ENCODE measurements at regions not wholly inside any gene's neighbourhood (a gene's known extent, or its start where the extent isn't known, plus 50 kb on each side); places are given as distances from the start of the nearest gene placed in this dataset.
"Not testable (repeated sequence)": the region's sequence is repeated elsewhere in the genome, so short reads cannot be mapped to it uniquely, and the experiment has no call there.

DNA sequence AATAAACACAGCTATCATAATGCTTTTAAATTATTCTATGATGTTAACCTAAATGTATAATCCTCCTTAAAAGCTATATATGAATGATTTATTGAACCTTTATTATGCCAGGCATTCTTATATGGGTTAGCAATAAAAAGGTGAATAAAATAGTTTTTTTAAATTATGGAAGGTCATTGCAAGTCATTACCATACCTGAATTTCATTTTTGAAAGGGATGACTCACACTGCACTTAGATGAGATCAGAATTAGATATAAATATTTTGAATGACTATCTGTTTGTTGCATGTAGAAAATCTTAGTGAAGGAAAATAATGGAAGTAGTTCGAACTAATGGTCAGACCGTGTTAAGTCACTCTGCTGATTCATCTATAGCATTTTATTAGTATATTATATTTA is 822.3 kb downstream of the LUZP2 start:
- no peak for DNase-seq (ENCODE audit: low read depth)

DNA sequence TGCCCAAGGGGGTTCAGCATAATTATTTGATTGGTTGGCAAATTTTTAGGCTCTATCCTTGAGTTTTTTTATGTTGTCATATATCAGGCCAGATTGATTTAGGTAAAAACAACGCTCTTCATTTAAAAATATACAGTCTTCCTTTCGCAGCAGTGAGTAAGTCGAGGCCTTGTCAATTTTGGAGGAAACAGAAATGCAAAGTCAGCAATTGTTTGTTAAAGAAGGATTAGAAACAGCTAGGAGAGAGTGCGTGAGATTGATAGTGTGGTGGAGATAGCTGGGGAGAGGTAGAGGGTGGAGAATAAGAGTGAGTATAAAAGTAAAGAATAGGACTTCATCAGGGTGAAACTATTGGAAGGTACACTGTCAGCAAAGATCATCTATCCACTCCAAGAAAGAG is 830.8 kb downstream of the LUZP2 start:
- DNase-seq (ENCODE audit: low read depth) = no peak

DNA sequence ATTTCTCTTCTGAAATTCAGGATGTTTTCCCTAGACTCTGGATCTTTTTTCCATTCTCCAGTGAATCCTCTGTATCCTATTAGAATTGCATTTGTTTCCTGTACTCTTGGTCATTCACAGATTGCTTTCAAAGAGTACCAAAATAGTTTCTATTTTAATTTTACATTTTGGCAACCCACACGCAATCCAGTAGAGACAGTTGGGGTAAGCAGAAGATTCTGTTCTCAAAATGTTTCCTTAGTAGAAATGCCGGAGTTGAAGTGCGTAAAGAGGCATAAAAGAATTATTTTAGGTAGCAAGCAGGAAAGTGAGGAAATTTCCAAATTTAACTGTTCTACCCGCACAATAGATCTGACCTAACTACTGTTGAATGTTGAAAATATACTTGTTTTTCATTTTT is 842.4 kb downstream of the LUZP2 start:
- no peak for DNase-seq (ENCODE audit: low read depth)

DNA sequence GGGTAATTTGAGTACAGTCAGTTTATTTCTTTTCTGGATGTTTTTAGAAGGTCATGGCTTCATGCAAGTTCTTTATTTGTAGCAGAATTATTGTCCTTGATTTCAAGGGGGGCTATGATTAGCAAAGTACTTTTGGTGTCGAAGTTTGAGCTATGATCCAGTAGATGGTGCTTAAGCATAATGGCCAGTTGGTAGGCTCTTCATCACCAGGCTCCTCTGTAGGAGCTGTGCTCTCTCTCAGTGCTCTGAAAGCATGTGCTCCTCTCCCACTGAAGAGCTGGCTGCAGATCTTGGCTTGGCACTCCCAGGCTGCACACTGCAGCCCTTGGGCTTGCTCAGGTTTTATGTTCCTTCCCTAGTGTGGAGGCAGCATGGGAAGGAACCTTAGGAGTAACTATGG is 852.7 kb downstream of the LUZP2 start:
- no peak for DNase-seq (ENCODE audit: low read depth)

DNA sequence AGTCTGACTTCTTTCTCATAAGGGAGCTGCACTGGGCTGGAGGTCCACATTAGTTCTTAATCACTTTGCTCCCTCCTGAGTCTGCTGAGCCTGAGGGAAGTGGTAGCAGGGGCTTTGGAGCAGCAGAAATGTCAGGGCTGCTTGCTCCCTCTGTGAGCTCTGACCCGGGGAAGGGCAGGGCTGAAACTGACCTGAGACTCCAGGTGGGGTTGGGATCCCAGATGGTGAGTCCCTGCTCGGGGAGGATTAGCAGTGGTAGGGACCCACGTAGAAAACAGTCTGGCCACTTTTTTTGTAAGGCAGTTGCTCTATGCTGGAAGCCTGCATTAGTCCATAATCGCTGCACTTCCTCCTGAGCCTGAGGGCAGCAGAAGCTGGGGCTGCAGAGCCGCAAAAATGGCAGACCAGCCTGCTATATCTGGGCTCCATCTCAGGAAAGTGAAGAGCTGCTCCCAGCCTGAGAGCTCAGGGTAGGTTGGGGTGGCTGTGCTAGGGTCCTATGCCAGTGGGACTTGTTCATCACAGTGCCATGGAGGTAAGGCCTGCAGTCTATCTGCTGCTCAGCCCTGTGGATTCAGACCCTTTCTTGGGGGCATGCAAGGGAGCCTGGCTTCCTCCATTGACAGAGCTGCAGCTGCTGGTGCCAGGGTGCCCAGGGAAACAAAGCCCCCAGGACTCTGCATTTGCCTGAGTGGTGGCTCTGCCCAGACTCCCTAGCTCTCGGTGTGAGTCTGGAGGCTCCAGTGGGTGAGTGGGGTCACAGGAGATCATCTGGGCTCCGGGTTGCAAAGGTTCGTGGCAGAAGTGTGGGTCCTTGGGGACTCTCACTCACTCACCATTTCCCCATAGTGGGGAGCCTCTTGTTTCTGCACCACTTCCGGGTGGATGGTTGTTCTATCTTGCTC is 854.3 kb downstream of the LUZP2 start:
- no peak for DNase-seq (ENCODE audit: low read depth)

DNA sequence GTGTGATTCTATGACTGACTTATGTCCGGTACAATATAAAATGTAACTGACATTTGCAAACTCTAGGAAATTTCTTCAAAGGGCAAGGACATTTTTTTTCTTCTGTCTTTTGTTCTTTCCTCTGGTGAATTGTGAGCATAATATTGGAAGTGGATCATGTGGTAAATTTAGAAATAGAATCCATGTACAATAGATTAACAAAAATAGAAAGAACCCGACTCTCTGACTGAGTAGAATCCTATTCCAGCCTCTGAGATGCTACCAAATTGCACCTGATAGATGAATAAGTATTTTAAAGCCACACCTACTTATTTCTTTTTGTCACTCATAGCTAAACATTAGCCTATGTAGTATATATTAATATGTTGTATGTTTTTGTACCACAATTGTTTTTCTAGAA is 860.3 kb downstream of the LUZP2 start:
- no peak for DNase-seq (ENCODE audit: low read depth)

DNA sequence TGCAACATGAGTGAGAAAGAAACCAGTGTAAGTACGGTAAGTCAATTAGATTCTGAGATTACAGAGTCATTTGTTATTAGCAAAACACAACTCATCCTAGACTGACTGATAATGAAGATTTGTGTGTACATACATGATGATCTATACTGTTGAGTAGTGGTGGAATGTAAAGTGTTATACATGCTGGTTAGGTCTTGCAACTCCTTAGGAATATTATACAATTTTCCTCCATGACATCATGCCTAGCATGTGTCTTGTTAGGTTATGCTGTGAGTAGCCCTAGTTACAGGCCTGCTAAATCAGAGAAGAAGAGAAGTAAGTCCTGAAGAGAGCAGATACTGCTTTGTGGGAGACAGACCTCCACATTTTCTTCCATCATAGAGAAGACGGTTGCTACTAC is 880.6 kb downstream of the LUZP2 start:
- DNase-seq (ENCODE audit: low read depth) = no peak

DNA sequence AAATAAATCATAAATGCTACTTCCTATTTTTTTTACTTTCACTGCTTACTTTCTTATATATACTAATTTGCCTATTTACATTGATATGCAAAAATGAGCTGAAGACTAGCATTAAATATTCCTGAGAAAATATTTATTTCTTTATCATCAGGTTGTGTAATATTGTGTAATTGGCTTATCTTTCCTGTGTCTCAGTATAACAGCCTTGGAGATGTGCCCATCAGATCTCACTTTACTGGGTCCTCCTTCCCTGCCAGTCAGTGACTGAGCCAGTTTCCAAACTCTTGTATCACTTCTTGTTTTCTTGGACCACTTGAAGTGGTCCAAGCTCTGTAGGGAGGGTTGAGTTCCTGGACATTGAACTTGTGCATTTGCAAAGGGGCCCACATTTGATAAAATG is 900.0 kb downstream of the LUZP2 start:
- DNase-seq (ENCODE audit: low read depth) = no peak

DNA sequence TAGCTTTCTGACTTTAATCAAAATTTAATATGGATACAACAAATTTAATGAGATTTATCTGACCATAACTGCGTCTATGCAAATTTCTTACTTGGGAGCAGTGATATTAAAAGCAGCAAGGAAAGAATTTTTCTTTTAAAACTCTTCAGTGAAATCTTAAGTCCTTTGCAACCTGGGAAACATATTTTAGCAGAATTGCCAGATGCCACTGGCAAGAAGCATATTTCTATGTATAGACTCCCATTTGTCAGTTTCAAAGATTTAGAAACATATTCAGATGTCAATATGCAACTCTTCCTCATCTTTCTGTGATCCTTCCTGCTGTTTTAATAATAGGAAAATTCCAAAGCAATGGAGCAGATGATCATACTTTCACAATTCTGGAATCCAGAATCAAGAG is 911.3 kb downstream of the LUZP2 start:
- no peak for DNase-seq (ENCODE audit: low read depth)

DNA sequence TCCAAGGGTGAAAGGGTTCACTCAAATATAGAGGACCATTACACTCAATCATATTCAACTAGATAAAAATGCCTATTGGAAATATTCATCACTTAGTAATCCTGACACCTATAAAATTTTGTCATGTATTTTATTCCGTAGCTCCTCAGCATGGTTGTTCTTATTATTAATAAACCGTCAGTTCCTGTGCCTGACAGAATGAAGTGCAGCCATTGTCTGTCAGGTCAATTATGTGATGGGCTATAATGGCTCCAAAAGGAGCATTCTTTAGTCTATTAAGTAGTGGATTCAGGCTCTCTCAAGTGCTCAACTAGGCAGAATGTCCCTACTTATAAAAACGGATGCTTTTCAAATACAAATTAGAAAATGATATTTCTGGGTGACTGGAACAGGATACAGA is 916.1 kb upstream of the ANO3 start:
- no peak for DNase-seq (ENCODE audit: low read depth)

DNA sequence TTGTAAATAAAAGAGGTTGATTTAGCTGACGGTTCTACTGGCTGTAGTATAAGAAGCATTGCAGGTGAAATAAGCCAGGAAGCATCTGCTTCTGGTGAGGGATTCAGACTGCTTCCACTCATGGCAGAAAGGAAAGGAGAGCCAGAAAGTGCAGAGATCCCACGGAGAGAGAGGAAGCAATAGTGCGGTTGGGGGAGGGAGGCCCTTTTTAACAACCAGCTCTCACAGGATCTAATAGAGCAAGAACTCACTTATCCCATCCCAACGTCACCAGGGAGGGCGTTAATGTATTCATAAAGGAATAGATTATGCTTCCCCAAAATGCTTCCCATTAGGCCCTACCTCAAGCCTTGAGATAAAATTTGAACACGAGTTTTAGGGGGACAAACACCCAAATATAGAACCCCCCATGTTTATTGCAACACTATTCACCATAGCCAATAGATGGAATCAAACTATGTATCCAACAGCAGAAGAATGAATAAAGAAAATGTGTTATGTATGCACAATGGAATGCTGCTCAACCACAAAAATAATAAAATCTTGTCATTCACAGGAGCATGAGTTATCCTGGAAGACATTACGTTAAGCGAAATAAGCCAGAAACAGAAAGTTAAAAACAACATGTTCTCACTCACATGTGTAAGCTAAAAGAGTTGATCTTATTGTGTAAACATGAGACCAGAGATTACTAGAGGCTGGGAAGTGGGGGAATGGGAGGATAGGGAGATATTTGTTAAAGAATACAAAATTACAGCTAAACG is 908.3 kb upstream of the ANO3 start:
- no peak for DNase-seq (ENCODE audit: low read depth)

DNA sequence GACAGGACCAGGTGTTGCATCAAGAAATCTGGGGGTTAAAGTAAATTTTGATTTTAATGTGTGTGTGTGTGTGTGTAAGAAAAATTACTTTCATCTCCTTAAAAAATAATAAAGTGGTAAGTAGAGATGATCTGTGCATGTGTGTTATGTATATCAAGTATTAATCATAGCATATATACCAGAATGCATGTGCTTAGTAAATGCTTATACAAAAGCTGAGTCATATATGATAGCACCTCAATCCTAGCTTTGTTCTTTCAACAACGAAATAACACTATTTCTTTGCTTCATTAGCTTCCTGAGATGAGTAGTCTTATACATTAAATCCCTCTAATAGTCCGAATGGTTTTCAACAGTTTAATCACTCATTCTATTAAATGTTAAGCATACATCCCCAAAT is 899.6 kb upstream of the ANO3 start:
- no peak for DNase-seq (ENCODE audit: low read depth)

DNA sequence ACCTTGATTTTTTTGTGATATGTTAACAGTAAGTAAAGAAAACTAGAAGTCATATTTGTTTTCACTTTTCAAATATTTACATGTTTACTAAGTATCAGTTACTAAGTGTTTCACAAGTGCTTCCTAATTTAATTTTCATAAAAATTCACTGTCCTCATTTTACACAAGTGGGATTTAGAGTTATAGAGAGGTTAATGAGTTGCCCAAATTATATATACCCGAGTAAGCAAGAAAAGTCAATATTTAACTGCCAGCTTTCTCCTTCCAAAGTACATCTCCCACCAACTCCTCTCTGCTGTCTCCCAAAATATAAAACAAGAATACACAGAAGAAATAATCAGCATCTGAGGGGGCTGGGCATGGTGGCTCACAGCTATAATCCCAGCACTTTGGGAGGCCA is 896.7 kb upstream of the ANO3 start:
- DNase-seq (ENCODE audit: low read depth) = no peak

DNA sequence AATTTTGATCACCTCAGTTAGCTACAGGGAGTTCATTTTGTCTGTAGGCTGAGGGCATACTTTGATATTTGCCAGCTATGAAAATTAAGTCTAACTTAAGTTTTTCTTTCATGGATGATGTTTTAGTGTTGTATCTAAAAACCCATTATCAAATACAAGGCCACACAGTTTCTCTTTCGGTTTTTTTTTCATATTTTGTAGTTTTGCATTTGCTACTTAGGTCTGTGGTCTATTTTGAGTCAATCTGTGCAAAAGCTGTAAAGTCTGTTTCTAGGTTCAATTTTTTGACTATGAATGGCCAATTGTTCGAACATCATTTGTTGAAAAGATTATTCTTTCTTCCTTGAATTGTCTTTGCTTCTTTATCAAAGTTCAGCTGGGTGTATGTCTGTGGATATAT is 895.6 kb upstream of the ANO3 start:
- no peak for DNase-seq (ENCODE audit: low read depth)

DNA sequence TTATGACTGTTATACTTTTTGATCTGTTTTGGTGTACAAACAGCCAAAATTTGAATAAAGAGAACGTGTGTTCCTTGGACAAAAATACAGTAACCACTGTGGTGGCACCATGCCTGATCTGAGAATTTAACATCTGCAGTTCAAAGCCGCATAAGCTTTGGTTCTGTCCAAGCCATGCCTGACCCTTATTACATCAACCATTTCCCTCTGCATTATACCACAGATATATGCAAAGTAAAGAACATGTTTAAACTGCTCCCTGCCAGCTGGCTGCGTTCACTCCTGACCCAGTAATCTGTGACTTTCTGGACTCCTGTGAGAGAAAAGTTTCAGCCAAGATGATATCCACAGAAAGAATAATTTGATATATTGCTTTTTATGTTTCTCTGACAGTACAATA is 890.5 kb upstream of the ANO3 start:
- DNase-seq (ENCODE audit: low read depth) = no peak

DNA sequence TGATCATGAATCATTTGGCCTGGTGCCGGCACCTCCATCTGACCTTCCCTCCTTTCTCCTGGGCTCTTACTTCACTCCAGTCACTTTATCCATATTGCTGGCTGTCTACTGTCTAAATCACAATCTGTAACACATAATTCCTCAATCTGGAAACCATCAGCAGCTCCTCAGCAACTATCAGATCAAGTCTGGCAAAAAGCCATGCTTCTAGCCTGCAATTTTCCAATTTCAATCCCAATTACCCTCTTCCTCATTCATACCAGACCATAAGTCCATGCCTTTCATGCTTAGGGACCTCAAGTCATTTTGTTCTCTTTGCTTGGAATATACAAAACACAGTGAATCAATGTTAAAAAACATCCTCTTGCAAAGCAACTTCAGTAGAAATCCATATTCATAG is 882.8 kb upstream of the ANO3 start:
- DNase-seq (ENCODE audit: low read depth) = no peak

DNA sequence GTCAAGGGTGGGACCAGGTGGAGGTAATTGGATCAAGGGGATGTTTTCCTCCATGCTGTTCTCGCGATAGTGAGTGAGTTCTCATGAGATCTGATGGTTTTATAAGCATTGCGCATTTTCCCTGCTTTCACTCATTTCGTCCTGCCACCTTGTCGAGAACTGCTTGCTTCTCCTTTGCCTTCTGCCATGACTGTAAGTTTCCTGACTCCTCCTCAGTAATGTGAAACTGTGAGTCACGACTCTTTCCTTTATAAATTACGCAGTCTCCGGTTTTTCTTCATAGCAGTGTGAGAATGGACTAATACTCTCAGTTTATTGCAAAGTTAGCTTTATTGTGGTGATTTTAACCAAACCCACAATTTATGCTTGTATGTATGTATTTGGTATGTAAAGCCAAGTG is 878.5 kb upstream of the ANO3 start:
- no peak for DNase-seq (ENCODE audit: low read depth)

DNA sequence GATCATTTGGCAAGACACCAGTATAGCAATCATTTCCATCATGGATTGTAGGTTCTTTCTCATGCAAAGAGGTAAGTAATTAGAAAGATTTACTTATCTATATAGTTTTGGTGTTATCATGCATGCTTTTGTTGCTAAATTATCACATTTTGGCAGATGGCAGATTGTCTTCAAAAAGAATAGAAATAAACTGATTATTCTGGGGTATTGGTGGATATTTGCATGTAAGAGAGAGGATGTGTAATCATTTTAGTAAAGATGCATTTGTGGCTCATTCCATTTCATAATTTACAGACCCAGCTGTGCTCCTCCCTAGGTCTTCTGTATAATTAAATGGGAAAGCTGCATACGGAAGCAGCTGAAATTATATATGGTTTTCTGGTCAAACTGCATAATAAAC is 875.7 kb upstream of the ANO3 start:
- DNase-seq (ENCODE audit: low read depth) = no peak

DNA sequence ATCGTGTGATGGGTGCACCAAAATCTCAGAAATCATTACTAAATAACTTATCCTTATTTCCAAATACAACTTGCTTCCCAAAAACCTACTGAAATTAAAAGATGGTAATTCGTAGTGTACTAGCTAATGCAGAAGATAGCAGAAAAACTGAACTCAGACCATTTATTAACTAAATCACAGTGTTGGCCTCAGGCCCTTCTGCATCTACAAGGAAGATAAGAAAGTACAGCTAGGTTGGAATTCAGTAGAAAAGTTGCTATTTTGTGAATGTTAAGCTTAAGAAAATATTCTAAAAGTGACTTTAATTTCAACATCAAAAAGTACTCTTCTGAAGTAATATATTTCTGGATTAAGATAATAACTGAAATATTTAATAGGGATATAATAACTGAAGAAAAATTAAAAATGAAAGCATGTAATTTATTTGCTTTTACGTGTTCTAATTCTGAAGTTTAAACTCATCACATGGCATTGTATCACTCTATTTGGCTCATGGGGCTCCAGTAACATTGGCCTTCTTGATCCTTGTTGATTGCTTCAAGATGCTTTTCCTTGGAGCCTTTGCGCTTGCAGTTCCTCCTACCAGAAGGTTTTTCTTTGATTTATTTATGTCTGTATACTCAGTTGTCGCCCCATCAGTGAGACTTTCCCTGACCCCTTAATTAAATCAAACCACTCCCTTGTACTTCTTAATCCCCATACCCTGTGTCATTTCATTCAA is 847.9 kb upstream of the ANO3 start:
- DNase-seq (ENCODE audit: low read depth) = no peak

DNA sequence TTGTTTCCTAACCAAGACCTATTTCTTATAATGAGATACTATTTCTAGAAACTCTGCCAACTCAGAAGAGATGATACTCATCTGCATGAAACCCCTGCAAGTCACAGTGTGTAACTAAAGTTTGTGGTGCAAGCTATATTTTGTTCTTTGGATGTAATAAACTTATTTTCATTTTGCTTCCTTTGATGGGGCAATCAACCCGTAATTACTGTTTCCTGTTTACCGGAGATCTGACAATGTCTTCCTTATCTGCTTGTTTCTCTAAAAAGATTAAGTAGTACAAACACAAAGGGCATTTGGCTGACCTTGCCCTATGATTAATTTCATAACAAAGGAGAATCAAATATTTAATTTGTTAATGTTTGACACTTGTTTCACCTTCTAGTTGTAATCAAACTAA is 846.6 kb upstream of the ANO3 start:
- no peak for DNase-seq (ENCODE audit: low read depth)

DNA sequence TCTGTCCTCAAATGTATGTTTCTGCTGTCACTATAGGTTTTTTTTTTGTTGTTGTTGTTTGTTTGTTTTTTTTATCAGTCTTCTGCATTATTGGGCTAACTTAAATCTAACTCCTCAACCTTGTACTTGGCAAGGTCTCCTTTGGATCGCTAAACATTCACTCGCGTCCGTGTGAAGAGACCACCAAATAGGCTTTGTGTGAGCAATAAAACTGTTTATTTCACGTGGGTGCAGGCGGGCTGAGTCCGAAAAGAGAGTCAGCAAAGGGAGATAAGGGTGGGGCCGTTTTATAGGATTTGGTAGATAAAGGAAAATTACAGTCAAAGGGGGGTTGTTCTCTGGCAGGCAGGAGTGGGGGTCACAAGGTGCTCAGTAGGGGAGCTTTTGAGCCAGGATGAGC is 845.6 kb upstream of the ANO3 start:
- DNase-seq (ENCODE audit: low read depth) = not testable (repeated sequence)

DNA sequence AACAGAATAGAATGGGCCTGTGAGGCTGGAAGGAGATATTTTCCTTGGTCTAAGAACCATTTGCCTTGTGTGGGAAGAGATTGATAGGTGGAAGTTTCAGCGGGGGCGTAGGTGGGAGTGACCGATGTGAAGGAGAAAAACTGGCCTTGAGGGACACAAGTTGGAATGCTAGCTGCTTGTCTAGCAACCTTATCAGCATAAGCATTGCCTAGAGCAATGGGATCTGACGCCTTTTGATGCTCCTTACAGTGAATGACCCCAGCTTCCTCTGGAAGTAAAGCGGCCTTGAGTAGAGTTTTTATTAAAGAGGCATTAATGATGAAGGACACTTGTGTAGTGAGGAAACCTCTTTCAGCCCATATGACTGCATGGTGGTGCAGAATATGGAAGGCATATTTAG is 843.8 kb upstream of the ANO3 start:
- DNase-seq (ENCODE audit: low read depth) = not testable (repeated sequence)
